Nephron (organoid): ENCODE measurements at regions not wholly inside any gene's neighbourhood (a gene's known extent, or its start where the extent isn't known, plus 50 kb on each side); places are given as distances from the start of the nearest gene placed in this dataset.

Source experiments
- H3K27ac Mint-ChIP-seq, 3 experiments: 2 replicates each; pipeline ENCODE4 v1.8.0; 2020; ENCODE audit warnings: mixed read lengths in 3 of 3, mild to moderate bottlenecking in 2 of 3, moderate library complexity in 1 of 3
- H3K27me3 Mint-ChIP-seq: 2 replicates; pipeline ENCODE4 v1.8.0; 2021; ENCODE audit warnings: low read depth, mild to moderate bottlenecking, moderate library complexity, mixed read lengths
- H3K36me3 Mint-ChIP-seq: 2 replicates; pipeline ENCODE4 v1.8.0; 2020; ENCODE audit warnings: low read depth, mixed read lengths
- H3K4me1 Mint-ChIP-seq: 2 replicates; pipeline ENCODE4 v1.8.0; 2020; ENCODE audit warnings: mixed read lengths
- H3K4me3 Mint-ChIP-seq, 3 experiments: 2 replicates each; pipeline ENCODE4 v1.8.0; 2020; ENCODE audit warnings: mild to moderate bottlenecking in 3 of 3, mixed read lengths in 3 of 3, moderate library complexity in 2 of 3
- H3K9me3 Mint-ChIP-seq: 2 replicates; pipeline ENCODE4 v1.8.0; 2020; ENCODE audit warnings: mixed read lengths
- CTCF ChIP-seq, 3 experiments: fragments of 200-600 bp; sonication (generic); IDR thresholded peaks; one replicate each; pipeline ENCODE4 v1.5.0; 2021; ENCODE audit warnings: antibody characterized with exemption in 3 of 3; ENCODE audit not compliant: unreplicated experiment in 3 of 3

GRCh38 chr16:65842067-65842466 lies 524.4 kb upstream of the CDH5 start:
- Mint-ChIP-seq H3K27ac (no peak overlapping the region), H3K9me3 (peaks cover 3% of the 10 kb centered on the region), H3K27me3 (no peaks in the 10 kb centered on the region), H3K4me1 (peaks cover 5% of the 10 kb centered on the region), H3K4me3 (no peak overlapping the region), H3K36me3 (no peaks in the 10 kb centered on the region)
- no peak for TF ChIP-seq CTCF (IDR thresholded peaks at IDR 0.05; ENCODE audit: unreplicated experiment in 3 of 3)

- H3K4me1 Mint-ChIP-seq: peaks cover 13% of the 10 kb centered on the region
- H3K27ac Mint-ChIP-seq: no peak overlapping the region
- H3K36me3 Mint-ChIP-seq: no peaks in the 10 kb centered on the region
- peaks cover 2% of the 10 kb centered on the region for H3K9me3 Mint-ChIP-seq
- H3K27me3 Mint-ChIP-seq: no peaks in the 10 kb centered on the region
- TF ChIP-seq CTCF (IDR thresholded peaks at IDR 0.05; ENCODE audit: unreplicated experiment in 3 of 3): no peak
- H3K4me3 Mint-ChIP-seq: no peak overlapping the region
Measured at GRCh38 chr16:65838001-65838400, 528.5 kb upstream of the CDH5 start.

- H3K9me3 Mint-ChIP-seq: no peaks in the 10 kb centered on the region
- H3K4me3 Mint-ChIP-seq: no peak overlapping the region
- H3K27me3 Mint-ChIP-seq: no peaks in the 10 kb centered on the region
- no peaks in the 10 kb centered on the region for H3K36me3 Mint-ChIP-seq
- TF ChIP-seq CTCF (IDR thresholded peaks at IDR 0.05; ENCODE audit: unreplicated experiment in 3 of 3): no peak
- H3K4me1 Mint-ChIP-seq: peaks cover 18% of the 10 kb centered on the region
- no peak overlapping the region for H3K27ac Mint-ChIP-seq
Measured at GRCh38 chr16:65837464-65837863, 529.0 kb upstream of the CDH5 start.

GRCh38 chr16:65834688-65835087 lies 531.8 kb upstream of the CDH5 start:
- no peak overlapping the region for H3K27ac Mint-ChIP-seq
- no peak overlapping the region for H3K4me3 Mint-ChIP-seq
- no peaks in the 10 kb centered on the region for H3K27me3 Mint-ChIP-seq
- H3K9me3 Mint-ChIP-seq: no peaks in the 10 kb centered on the region
- peaks cover 19% of the 10 kb centered on the region for H3K4me1 Mint-ChIP-seq
- no peaks in the 10 kb centered on the region for H3K36me3 Mint-ChIP-seq
- TF ChIP-seq CTCF (IDR thresholded peaks at IDR 0.05; ENCODE audit: unreplicated experiment in 3 of 3): no peak

GRCh38 chr16:65833171-65833871 lies 533.2 kb upstream of the CDH5 start:
- Mint-ChIP-seq H3K36me3 (no peaks in the 10 kb centered on the region), H3K27ac (peak overlapping the region in 2 of 3 experiments; percentile 56 to 76), H3K4me1 (peaks cover 19% of the 10 kb centered on the region), H3K27me3 (no peaks in the 10 kb centered on the region), H3K4me3 (no peak overlapping the region), H3K9me3 (no peaks in the 10 kb centered on the region)
- TF ChIP-seq CTCF (IDR thresholded peaks at IDR 0.05; ENCODE audit: unreplicated experiment in 3 of 3): no peak

GRCh38 chr16:65832679-65833078 lies 533.8 kb upstream of the CDH5 start:
- Mint-ChIP-seq H3K36me3 (no peaks in the 10 kb centered on the region), H3K4me3 (no peak overlapping the region)
- TF ChIP-seq CTCF (IDR thresholded peaks at IDR 0.05; ENCODE audit: unreplicated experiment in 3 of 3): no peak

More at GRCh38 chr16:65832679-65833078, 533.8 kb upstream of the CDH5 start:
- Mint-ChIP-seq H3K4me1 (peaks cover 16% of the 10 kb centered on the region), H3K9me3 (no peaks in the 10 kb centered on the region), H3K27me3 (no peaks in the 10 kb centered on the region), H3K27ac (peak overlapping the region in 2 of 3 experiments; percentile 30 to 56)
